Lower lobe of right lung (tissue), 2 donors: ENCODE measurements at regions not wholly inside any gene's neighbourhood (a gene's known extent, or its start where the extent isn't known, plus 50 kb on each side); places are given as distances from the start of the nearest gene placed in this dataset.
"Not testable (repeated sequence)": the region's sequence is repeated elsewhere in the genome, so short reads cannot be mapped to it uniquely, and the experiment has no call there.

Experiments used
- ATAC-seq, 2 donors: fragments of 200-7000 bp; cut with Tn5 transposase; one replicate each; pipeline ENCODE4 v1.9.1; 2020 to 2022; ENCODE audit warnings: mild to moderate bottlenecking in 2 of 2, moderate library complexity in 2 of 2
- DNase-seq: peaks from one replicate; pipeline ENCODE4 v3.0.0-alpha.2; 2020
- H3K27ac ChIP-seq: fragments of 200-600 bp; one replicate; pipeline ENCODE4 v1.8.0; 2022
- H3K27me3 ChIP-seq: fragments of 200-600 bp; one replicate; pipeline ENCODE4 v1.8.0; 2022; ENCODE audit warnings: low read depth
- H3K36me3 ChIP-seq: fragments of 200-600 bp; one replicate; pipeline ENCODE4 v1.8.0; 2022; ENCODE audit warnings: mild to moderate bottlenecking
- H3K4me1 ChIP-seq: fragments of 200-600 bp; one replicate; pipeline ENCODE4 v1.8.0; 2022
- H3K4me3 ChIP-seq: fragments of 200-600 bp; one replicate; pipeline ENCODE4 v1.8.0; 2022; ENCODE audit warnings: mild to moderate bottlenecking
- H3K9me3 ChIP-seq: fragments of 200-600 bp; one replicate; pipeline ENCODE4 v1.8.0; 2022
- CTCF ChIP-seq: fragments of 200-600 bp; IDR thresholded peaks from one replicate; pipeline ENCODE4 v1.8.0; 2022; ENCODE audit warnings: antibody characterized with exemption, mild to moderate bottlenecking
- intact Hi-C: fragments of 100-400 bp; cut with DNase I; formaldehyde crosslinking; loops from one replicate; pipeline ENCODE4 v1.11.0; 2022
- donor health status: DM: no; HTN: yes; CAD: no; lungs with severe emphysema.

- ATAC-seq (no peak), DNase-seq (no peak)
- Histone ChIP-seq H3K9me3 (no peaks in the 10 kb centered on the region), H3K36me3 (no peaks in the 10 kb centered on the region), H3K4me3 (no peak overlapping the region), H3K27ac (no peak overlapping the region), H3K27me3 (no peaks in the 10 kb centered on the region), H3K4me1 (no peaks in the 10 kb centered on the region)
- intact Hi-C loops = no loop called here
- no peak for TF ChIP-seq CTCF
Observed at GRCh38 chrX:56382278-56382677, 150.1 kb downstream of the KLF8 start.

GRCh38 chrX:56385336-56385735, 153.2 kb downstream of the KLF8 start:
- Histone ChIP-seq H3K9me3 (no peaks in the 10 kb centered on the region), H3K36me3 (no peaks in the 10 kb centered on the region), H3K4me1 (no peaks in the 10 kb centered on the region), H3K27ac (no peak overlapping the region), H3K27me3 (no peaks in the 10 kb centered on the region), H3K4me3 (no peak overlapping the region)
- TF ChIP-seq CTCF = no peak
- intact Hi-C loops = no loop called here
- DNase-seq (no peak), ATAC-seq (no peak)

GRCh38 chrX:56385960-56386359, 153.8 kb downstream of the KLF8 start:
- H3K36me3 ChIP-seq = no peaks in the 10 kb centered on the region
- intact Hi-C loops = no loop called here
- DNase-seq = no peak
- no peak overlapping the region for H3K27ac ChIP-seq
- ATAC-seq = no peak
- H3K4me1 ChIP-seq = no peaks in the 10 kb centered on the region
- no peaks in the 10 kb centered on the region for H3K9me3 ChIP-seq
- TF ChIP-seq CTCF = no peak
- H3K27me3 ChIP-seq = no peaks in the 10 kb centered on the region
- no peak overlapping the region for H3K4me3 ChIP-seq

GRCh38 chrX:56397636-56398035, 165.5 kb downstream of the KLF8 start:
- Histone ChIP-seq H3K27me3 (no peaks in the 10 kb centered on the region), H3K27ac (no peak overlapping the region), H3K9me3 (no peaks in the 10 kb centered on the region), H3K4me3 (no peak overlapping the region), H3K36me3 (no peaks in the 10 kb centered on the region), H3K4me1 (no peaks in the 10 kb centered on the region)
- no peak for TF ChIP-seq CTCF
- no peak for DNase-seq
- intact Hi-C loops = no loop called here
- no peak for ATAC-seq

GRCh38 chrX:56402207-56402606, 161.2 kb upstream of the UBQLN2 start:
- Histone ChIP-seq H3K4me1 (no peaks in the 10 kb centered on the region), H3K27me3 (no peaks in the 10 kb centered on the region), H3K9me3 (no peaks in the 10 kb centered on the region), H3K36me3 (no peaks in the 10 kb centered on the region), H3K4me3 (no peak overlapping the region), H3K27ac (no peak overlapping the region)
- DNase-seq (no peak), ATAC-seq (no peak)
- TF ChIP-seq CTCF = no peak
- intact Hi-C loops = no loop called here

GRCh38 chrX:56429581-56429980, 133.8 kb upstream of the UBQLN2 start:
- Histone ChIP-seq H3K4me3 (no peak overlapping the region), H3K27ac (no peak overlapping the region), H3K9me3 (no peaks in the 10 kb centered on the region), H3K4me1 (no peaks in the 10 kb centered on the region), H3K36me3 (no peaks in the 10 kb centered on the region), H3K27me3 (no peaks in the 10 kb centered on the region)
- ATAC-seq (no peak), DNase-seq (no peak)
- no peak for TF ChIP-seq CTCF
- intact Hi-C loops = no loop called here

GRCh38 chrX:56451981-56452380, 111.4 kb upstream of the UBQLN2 start:
- intact Hi-C loops, H3K9me3 ChIP-seq, H3K27ac ChIP-seq, DNase-seq, H3K27me3 ChIP-seq, H3K36me3 ChIP-seq, H3K4me3 ChIP-seq, H3K4me1 ChIP-seq, ATAC-seq: not testable (repeated sequence)
